ENCODE measurements at regions not wholly inside any gene's neighbourhood (a gene's known extent, or its start where the extent isn't known, plus 50 kb on each side); places are given as distances from the start of the nearest gene placed in this dataset.
"Not testable (repeated sequence)": the region's sequence is repeated elsewhere in the genome, so short reads cannot be mapped to it uniquely, and the experiment has no call there.

DNA sequence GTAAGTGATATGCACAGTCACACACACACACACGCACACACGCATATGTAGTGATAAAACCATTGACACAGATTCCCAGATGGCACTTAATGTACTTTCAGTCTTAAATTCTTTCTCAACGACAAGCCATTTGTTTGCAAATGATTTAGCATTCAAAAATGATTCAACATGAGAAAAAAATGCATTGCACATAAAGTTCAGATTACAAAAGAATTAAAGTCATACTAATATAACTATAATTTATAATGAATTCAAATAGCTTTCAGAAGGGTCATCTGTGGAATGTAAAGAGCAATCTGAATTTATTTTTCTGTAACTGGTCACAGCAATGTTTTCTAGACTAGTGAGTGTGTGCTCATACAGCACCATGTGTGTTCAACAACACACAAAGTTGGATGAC is 521.6 kb upstream of the ZNF337 start:
- no peak for DNase-seq (ENCODE audit: low read depth, low spot score)
- Histone ChIP-seq H3K9me3 (ENCODE audit: low read depth, low read length) (no peaks in the 10 kb centered on the region), H3K36me3 (ENCODE audit: insufficient read depth, low read length) (no peaks in the 10 kb centered on the region), H3K27ac (no peak overlapping the region), H3K9ac (ENCODE audit: insufficient read length) (no peak overlapping the region), H3K4me3 (no peak overlapping the region)
- TF ChIP-seq FOXP2 (optimal IDR thresholded peaks at IDR 0.05; ENCODE audit: control extremely low read depth, extremely low read length, insufficient read depth), result no peak
- TF ChIP-seq POLR2AphosphoS5 (IDR thresholded peaks at IDR 0.05; ENCODE audit: borderline replicate concordance, low read depth, low read length), result no peak
- no peak for TF ChIP-seq EZH2 (IDR thresholded peaks at IDR 0.05)

DNA sequence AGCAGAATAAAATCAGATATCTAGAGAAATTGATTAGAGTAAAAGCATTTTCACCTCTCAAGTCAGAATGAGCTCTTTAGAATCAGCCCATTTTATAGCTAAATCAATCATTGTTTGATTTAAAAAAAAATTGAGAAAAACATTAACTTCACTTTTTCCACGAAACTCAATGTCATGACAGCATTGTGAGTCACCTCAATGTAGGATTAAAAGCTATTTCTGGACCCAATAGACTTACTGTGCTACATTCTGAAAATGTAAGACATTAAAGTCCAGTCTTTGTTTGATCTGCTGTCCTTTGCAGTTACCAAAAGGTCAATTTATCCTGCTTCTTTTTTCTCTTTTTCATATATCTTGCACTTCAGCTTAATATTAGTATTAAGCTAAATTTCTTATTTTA is 519.4 kb upstream of the ZNF337 start:
- Histone ChIP-seq H3K4me3 (no peak overlapping the region), H3K36me3 (ENCODE audit: insufficient read depth, low read length) (no peaks in the 10 kb centered on the region), H3K9me3 (ENCODE audit: low read depth, low read length) (no peaks in the 10 kb centered on the region), H3K27ac (no peak overlapping the region), H3K9ac (ENCODE audit: insufficient read length) (no peak overlapping the region)
- no peak for DNase-seq (ENCODE audit: low read depth, low spot score)
- TF ChIP-seq POLR2AphosphoS5 (IDR thresholded peaks at IDR 0.05; ENCODE audit: borderline replicate concordance, low read depth, low read length), result no peak
- TF ChIP-seq EZH2 (IDR thresholded peaks at IDR 0.05), result no peak
- TF ChIP-seq FOXP2 (optimal IDR thresholded peaks at IDR 0.05; ENCODE audit: control extremely low read depth, extremely low read length, insufficient read depth), result no peak

DNA sequence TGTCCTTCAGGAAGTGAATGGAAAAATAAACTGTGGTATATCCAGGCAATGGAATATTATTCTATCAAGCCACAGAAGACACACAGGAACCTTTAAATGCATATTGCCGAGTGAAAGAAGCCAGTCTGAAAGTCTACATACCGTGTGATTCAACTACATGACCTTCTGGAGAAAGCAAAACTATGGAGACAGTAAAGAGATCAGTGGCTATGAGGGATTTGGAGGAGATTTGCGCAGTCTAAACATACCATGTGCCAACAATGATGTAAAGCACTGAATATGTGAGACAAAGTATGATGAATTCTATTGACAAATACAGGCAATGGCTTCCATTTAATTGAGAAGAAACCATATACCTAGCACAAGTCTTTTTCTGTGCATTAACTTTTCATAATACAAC is 518.3 kb upstream of the ZNF337 start:
- no peaks in the 10 kb centered on the region for H3K9me3 ChIP-seq (ENCODE audit: low read depth, low read length)
- no peak overlapping the region for H3K27ac ChIP-seq
- no peak for DNase-seq (ENCODE audit: low read depth, low spot score)
- TF ChIP-seq POLR2AphosphoS5 (IDR thresholded peaks at IDR 0.05; ENCODE audit: borderline replicate concordance, low read depth, low read length) (no peak), FOXP2 (optimal IDR thresholded peaks at IDR 0.05; ENCODE audit: control extremely low read depth, extremely low read length, insufficient read depth) (no peak), EZH2 (IDR thresholded peaks at IDR 0.05) (no peak)
- H3K36me3 ChIP-seq (ENCODE audit: insufficient read depth, low read length), result no peaks in the 10 kb centered on the region
- no peak overlapping the region for H3K4me3 ChIP-seq
- no peak overlapping the region for H3K9ac ChIP-seq (ENCODE audit: insufficient read length)

DNA sequence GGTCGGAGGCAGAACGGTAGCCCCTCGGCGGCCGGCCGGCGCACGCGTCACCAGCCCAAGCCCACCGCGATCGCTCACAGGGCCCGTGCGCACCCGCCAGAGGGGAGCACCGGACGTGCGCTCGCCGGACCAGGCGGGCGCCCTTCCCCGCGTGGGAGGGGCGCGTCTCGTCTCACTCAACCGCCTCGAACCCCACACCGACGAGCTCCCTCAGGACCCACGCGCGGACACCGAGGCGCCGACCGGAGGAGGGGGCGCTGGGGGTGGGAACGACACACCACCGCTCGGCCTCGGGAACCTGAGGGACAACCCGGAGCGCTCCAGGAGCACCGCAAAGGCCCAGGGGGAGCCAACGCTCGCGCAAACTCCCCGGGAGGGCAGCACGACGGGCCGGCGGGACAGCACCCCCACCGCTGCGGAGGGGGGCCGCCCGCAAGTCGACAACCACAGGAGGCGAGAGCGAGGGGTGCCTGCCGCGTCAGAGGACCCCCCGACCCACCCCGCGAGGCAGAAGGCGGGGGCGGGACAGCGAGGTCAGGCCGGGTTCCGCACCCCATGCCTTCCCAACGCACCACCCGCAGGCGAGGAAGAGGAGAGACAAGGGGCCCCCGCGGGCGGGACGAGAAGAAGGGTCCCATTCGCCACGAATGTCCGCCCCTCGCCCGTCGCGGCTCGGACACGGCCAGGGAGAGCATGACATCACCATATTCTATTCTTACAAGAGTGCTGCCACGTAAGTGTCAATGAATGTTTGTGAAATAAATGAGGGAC is 512.7 kb upstream of the ZNF337 start:
- Histone ChIP-seq H3K9ac (ENCODE audit: insufficient read length) (no peak overlapping the region), H3K9me3 (ENCODE audit: low read depth, low read length) (no peaks in the 10 kb centered on the region), H3K36me3 (ENCODE audit: insufficient read depth, low read length) (no peaks in the 10 kb centered on the region), H3K4me3 (no peak overlapping the region), H3K27ac (no peak overlapping the region)
- DNase-seq (ENCODE audit: low read depth, low spot score), result no peak
- TF ChIP-seq FOXP2 (optimal IDR thresholded peaks at IDR 0.05; ENCODE audit: control extremely low read depth, extremely low read length, insufficient read depth), result no peak
- TF ChIP-seq POLR2AphosphoS5 (IDR thresholded peaks at IDR 0.05; ENCODE audit: borderline replicate concordance, low read depth, low read length), result no peak
- no peak for TF ChIP-seq EZH2 (IDR thresholded peaks at IDR 0.05)

DNA sequence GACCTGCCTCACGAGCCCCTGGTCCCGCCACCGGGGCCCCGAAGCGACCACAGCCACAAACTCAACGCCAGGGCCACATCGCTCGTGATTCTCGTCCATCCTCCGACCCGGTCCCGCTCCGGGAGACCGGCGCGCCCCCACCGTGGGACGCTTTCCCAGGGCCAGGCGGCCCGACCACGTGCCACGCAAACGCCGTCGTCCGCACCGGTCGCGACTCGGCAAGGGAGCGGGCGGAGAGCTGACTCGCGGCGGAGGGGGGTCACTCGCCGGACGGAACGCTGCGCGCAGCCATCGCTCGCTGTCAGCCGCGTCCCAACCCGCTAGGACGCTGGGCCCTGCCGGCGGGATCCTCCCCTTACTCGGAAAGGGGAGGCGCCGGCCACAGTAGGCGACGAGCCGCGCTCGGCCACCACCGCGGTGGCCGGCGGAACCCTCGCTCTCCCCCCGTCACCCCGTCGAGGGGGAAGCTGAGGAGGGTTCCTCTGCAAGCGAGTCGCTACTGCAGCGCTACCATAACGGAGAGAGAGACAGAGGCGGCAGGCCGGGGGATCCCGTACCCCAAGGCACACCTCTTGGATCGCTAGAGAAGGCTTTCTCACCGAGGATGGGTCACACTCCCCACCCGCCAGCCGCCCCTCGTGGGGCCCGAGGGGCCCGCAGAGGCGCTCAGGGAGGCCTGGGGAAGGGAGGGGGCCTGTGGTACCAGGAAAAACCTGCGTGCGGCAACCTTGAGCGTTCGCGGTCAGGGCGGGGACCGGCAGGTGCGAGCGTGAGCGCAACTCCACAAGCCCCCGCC is 511.8 kb upstream of the ZNF337 start:
- Histone ChIP-seq H3K27ac (no peak overlapping the region), H3K9ac (ENCODE audit: insufficient read length) (no peak overlapping the region), H3K9me3 (ENCODE audit: low read depth, low read length) (no peaks in the 10 kb centered on the region), H3K4me3 (no peak overlapping the region), H3K36me3 (ENCODE audit: insufficient read depth, low read length) (no peaks in the 10 kb centered on the region)
- no peak for DNase-seq (ENCODE audit: low read depth, low spot score)
- TF ChIP-seq POLR2AphosphoS5 (IDR thresholded peaks at IDR 0.05; ENCODE audit: borderline replicate concordance, low read depth, low read length) (no peak), FOXP2 (optimal IDR thresholded peaks at IDR 0.05; ENCODE audit: control extremely low read depth, extremely low read length, insufficient read depth) (no peak), EZH2 (IDR thresholded peaks at IDR 0.05) (no peak)

DNA sequence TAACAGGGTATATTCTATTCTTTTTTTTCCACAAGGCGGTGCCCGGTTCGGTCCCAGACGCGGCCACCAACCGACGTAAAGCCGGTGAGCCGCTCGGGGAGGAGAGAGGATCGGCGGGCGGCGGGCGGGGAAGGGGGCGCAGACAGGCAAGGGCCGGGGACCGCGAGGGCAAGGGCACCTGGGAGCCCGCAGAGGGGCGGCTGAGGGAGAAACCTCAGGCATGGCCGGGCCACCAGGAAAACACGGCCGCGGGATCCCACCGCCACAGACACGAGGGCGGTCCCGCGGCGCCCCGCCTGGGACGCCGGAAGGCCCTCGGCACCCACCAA is 511.3 kb upstream of the ZNF337 start:
- H3K4me3 ChIP-seq; H3K36me3 ChIP-seq (ENCODE audit: insufficient read depth, low read length); H3K9ac ChIP-seq (ENCODE audit: insufficient read length); DNase-seq (ENCODE audit: low read depth, low spot score); H3K9me3 ChIP-seq (ENCODE audit: low read depth, low read length); H3K27ac ChIP-seq: not testable (repeated sequence)

DNA sequence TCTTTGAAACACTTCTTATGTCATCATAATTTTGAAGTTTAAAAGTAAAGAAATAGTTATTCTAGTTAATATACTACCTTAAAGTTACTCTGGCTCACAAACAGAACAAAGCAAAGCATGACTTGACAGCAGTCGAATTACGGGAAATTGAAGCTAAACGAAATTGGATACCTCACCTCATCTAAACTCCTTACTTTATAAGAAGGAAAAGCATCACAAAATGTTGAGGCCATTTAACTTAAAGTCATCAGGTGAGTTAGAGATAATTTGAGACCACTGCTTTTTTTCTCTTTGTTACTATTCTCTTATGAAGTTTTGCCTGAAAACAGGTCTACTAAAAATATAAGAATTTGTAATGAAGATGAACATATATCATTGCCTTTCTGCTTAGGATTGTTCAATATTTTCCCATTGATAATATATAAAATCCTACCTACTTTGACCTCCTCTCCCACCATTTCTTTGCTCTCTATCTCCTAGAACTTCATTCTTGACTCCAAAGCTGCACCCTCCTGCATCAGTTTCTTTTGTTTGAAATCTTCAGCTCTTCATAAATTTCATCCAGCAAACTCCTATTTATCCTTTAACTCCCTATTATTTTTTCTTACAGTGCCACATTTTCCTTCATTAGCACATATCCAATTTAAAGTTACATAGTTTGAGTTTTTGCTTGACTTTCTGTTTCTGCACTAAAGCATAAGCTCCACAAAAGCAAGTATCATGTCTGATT is 510.7 kb upstream of the ZNF337 start:
- no peak overlapping the region for H3K27ac ChIP-seq
- DNase-seq (ENCODE audit: low read depth, low spot score), result no peak
- no peak overlapping the region for H3K4me3 ChIP-seq
- H3K36me3 ChIP-seq (ENCODE audit: insufficient read depth, low read length), result no peaks in the 10 kb centered on the region
- no peak for TF ChIP-seq EZH2 (IDR thresholded peaks at IDR 0.05)
- no peak for TF ChIP-seq FOXP2 (optimal IDR thresholded peaks at IDR 0.05; ENCODE audit: control extremely low read depth, extremely low read length, insufficient read depth)
- no peak for TF ChIP-seq POLR2AphosphoS5 (IDR thresholded peaks at IDR 0.05; ENCODE audit: borderline replicate concordance, low read depth, low read length)
- no peak overlapping the region for H3K9ac ChIP-seq (ENCODE audit: insufficient read length)
- no peaks in the 10 kb centered on the region for H3K9me3 ChIP-seq (ENCODE audit: low read depth, low read length)

DNA sequence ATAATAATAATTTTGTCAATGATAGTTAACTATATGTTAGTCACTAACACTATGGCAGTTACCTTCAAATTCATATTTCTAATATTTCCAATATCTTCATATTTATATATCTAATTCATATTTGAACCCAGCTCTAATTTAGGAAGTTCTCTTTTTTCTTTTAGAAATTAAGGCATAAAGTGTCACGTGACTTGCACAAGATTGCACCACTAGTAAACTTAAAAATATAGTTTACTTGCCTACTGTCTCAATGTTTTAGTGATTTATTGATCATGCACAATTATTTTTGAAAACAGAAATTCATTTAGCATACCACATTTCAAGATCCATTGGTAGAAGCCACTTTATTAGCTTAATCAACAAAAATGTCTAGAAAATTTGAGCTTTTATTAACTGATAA is 508.7 kb upstream of the ZNF337 start:
- Histone ChIP-seq H3K9me3 (ENCODE audit: low read depth, low read length) (no peaks in the 10 kb centered on the region), H3K27ac (no peak overlapping the region), H3K9ac (ENCODE audit: insufficient read length) (no peak overlapping the region), H3K36me3 (ENCODE audit: insufficient read depth, low read length) (no peaks in the 10 kb centered on the region), H3K4me3 (no peak overlapping the region)
- no peak for DNase-seq (ENCODE audit: low read depth, low spot score)
- TF ChIP-seq EZH2 (IDR thresholded peaks at IDR 0.05) (no peak), FOXP2 (optimal IDR thresholded peaks at IDR 0.05; ENCODE audit: control extremely low read depth, extremely low read length, insufficient read depth) (no peak), POLR2AphosphoS5 (IDR thresholded peaks at IDR 0.05; ENCODE audit: borderline replicate concordance, low read depth, low read length) (no peak)

DNA sequence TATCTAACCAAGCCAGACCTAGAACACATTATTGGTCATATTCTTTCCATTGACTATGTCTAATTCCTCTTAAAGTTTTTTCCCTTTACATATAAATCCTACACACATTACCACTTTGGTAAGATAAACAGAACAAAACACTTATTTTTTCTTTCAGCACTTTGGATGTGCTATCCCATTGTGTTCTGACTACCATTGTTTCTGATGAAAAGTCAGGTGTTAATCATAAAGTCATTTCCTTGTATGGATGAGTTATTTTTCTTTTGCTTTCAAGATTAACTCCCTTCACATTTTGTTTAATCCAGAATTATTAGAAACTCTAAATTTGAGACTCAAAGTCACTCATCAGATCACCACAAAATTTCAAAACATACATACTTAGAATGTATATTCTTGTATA is 504.4 kb upstream of the ZNF337 start:
- H3K9ac ChIP-seq (ENCODE audit: insufficient read length); H3K4me3 ChIP-seq; H3K36me3 ChIP-seq (ENCODE audit: insufficient read depth, low read length); DNase-seq (ENCODE audit: low read depth, low spot score); H3K27ac ChIP-seq; H3K9me3 ChIP-seq (ENCODE audit: low read depth, low read length): not testable (repeated sequence)

DNA sequence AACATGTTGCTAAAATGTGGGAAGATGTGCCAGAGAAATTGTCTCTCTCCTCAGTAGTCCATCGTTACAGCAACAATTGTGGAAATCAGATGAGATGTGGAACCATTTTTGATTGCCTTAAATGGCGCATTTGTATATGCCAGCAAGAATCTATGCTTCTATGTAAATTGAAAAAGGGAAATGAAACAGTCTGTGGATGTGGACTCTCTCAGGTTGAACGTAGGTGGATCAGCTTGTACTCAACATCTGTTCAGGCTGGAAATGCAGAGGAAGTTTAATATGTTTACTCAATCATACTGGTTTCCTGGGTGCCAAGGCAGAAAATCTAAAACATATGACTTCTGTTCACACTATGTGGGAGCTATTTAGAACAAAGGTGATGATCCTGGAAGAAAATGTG is 490.7 kb upstream of the ZNF337 start:
- DNase-seq (ENCODE audit: low read depth, low spot score); H3K36me3 ChIP-seq (ENCODE audit: insufficient read depth, low read length); H3K9me3 ChIP-seq (ENCODE audit: low read depth, low read length); H3K27ac ChIP-seq; H3K4me3 ChIP-seq; H3K9ac ChIP-seq (ENCODE audit: insufficient read length): not testable (repeated sequence)

DNA sequence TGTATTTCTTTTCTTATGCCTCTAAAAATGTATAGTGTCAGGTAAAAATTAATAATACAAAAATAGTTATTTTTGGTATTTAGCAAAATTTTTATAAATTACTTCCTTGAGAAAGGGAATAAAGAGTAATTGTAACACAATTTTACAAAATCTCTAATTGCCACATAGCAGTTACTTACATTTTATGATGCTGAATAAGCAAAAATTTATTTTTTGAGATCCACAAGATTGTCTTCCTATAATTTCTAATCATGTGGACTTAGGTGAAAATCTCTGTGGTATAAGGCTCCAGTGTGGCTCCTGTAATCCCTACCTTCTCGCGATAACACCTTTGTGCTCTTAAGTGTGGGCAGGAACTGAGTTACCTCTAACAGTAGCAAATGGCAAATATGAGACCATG is 487.1 kb upstream of the ZNF337 start:
- not testable (repeated sequence) for H3K27ac ChIP-seq; H3K9ac ChIP-seq (ENCODE audit: insufficient read length); H3K36me3 ChIP-seq (ENCODE audit: insufficient read depth, low read length); DNase-seq (ENCODE audit: low read depth, low spot score); H3K4me3 ChIP-seq; H3K9me3 ChIP-seq (ENCODE audit: low read depth, low read length)

DNA sequence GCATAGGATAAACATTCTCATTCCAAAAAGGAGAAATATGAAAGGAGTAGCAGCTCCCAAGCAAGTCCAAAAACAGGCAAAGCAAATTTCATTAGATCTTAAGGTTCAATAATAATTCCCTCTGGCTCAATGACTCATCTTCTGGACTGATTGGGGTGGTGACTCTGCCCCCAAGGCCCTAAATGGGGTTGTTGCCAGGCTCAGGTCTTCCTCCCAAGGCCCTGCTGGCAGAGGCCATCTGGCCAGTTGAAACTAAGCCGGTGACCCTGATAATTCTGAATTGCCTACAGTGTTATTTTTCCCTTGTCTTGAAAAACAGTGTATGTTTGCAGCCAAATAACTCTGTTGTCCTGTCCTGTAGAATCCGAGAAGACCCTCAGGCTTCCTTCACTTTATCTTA is 484.7 kb upstream of the ZNF337 start:
- not testable (repeated sequence) for H3K9me3 ChIP-seq (ENCODE audit: low read depth, low read length); DNase-seq (ENCODE audit: low read depth, low spot score); H3K9ac ChIP-seq (ENCODE audit: insufficient read length); H3K27ac ChIP-seq; H3K4me3 ChIP-seq; H3K36me3 ChIP-seq (ENCODE audit: insufficient read depth, low read length)
